ENCODE measurements at regions not wholly inside any gene's neighbourhood (a gene's known extent, or its start where the extent isn't known, plus 50 kb on each side); places are given as distances from the start of the nearest gene placed in this dataset.
"Not testable (repeated sequence)": the region's sequence is repeated elsewhere in the genome, so short reads cannot be mapped to it uniquely, and the experiment has no call there.

- H3K9me3 ChIP-seq: no peaks in the 10 kb centered on the region
- intact Hi-C loops (cut with DNase I): loop anchor here (2.0 to 10.0 kb wide), 11 partner anchors 151 to 708 kb away; partner anchors contain the start of gene ACKR3 (in 4 of the 10)
Observed at GRCh38 chr2:236354056-236354940, 90.1 kb upstream of the ASB18 start.

GRCh38 chr2:236354973-236355595 is 90.9 kb upstream of the ASB18 start:
- no peak for DNase-seq
- intact Hi-C loops (cut with DNase I): loop anchor here (2.0 to 10.0 kb wide), 11 partner anchors 150 to 707 kb away; partner anchors contain the start of gene ACKR3 (in 4 of the 10)
- H3K36me3 ChIP-seq: no peaks in the 10 kb centered on the region
- H3K9me3 ChIP-seq: no peaks in the 10 kb centered on the region
- TF ChIP-seq POLR2A (IDR thresholded peaks at IDR 0.05) (no peak), CTCF (IDR thresholded peaks at IDR 0.05) (no peak)
- H3K4me3 ChIP-seq: no peak overlapping the region
- no peaks in the 10 kb centered on the region for H3K27me3 ChIP-seq
- no peaks in the 10 kb centered on the region for H3K4me1 ChIP-seq
- no peak overlapping the region for H3K27ac ChIP-seq
- no peak for ATAC-seq
- 86 to 93% (median 89%) methylated on average over 21 of the region's 21 CpGs for WGBS, 4 donors

More at GRCh38 chr2:236354056-236354940, 90.1 kb upstream of the ASB18 start:
- H3K27me3 ChIP-seq: no peaks in the 10 kb centered on the region
- ATAC-seq (peak in 1 of 4 donors; percentile 16), DNase-seq (no peak)
- H3K27ac ChIP-seq: no peak overlapping the region
- WGBS, 4 donors: 78 to 90% (median 87%) methylated on average over 12 to 15 of the region's 15 CpGs
- no peaks in the 10 kb centered on the region for H3K36me3 ChIP-seq
- no peak for TF ChIP-seq CTCF (IDR thresholded peaks at IDR 0.05)
- TF ChIP-seq POLR2A (IDR thresholded peaks at IDR 0.05): no peak
- no peaks in the 10 kb centered on the region for H3K4me1 ChIP-seq
- no peak overlapping the region for H3K4me3 ChIP-seq

GRCh38 chr2:236355911-236356310 is 91.7 kb upstream of the ASB18 start:
- H3K9me3 ChIP-seq: no peaks in the 10 kb centered on the region
- WGBS, 4 donors: 76 to 82% (median 79%) methylated on average over 6 to 9 of the region's 9 CpGs
- no peak overlapping the region for H3K27ac ChIP-seq
- H3K4me1 ChIP-seq: peaks cover 0 to 3% (median 0%) of the 10 kb centered on the region in 12 donors
- no peak overlapping the region for H3K4me3 ChIP-seq
- DNase-seq: no peak
- no peak for ATAC-seq
- H3K36me3 ChIP-seq: no peaks in the 10 kb centered on the region
- intact Hi-C loops (cut with DNase I): loop anchor here in 6 of 10 donors (2.0 to 10.0 kb wide), 6 partner anchors 149 to 705 kb away; partner anchors contain the start of gene ACKR3 (in 3 of the 6)
- H3K27me3 ChIP-seq: no peaks in the 10 kb centered on the region
- TF ChIP-seq POLR2A (IDR thresholded peaks at IDR 0.05) (no peak), CTCF (IDR thresholded peaks at IDR 0.05) (no peak)

- 89 to 98% (median 93%) methylated on average over 4 to 10 of the region's 11 CpGs for whole genome bisulfite sequencing, 4 donors
- ATAC-seq: peak in 1 of 4 donors; percentile 23
- not testable (repeated sequence) for H3K4me3 ChIP-seq, H3K36me3 ChIP-seq, H3K4me1 ChIP-seq, DNase-seq, H3K9me3 ChIP-seq, H3K27me3 ChIP-seq, H3K27ac ChIP-seq
- intact Hi-C loops (cut with DNase I): loop anchor here in 4 of 10 donors (10.0 kb wide), 3 partner anchors 148 to 208 kb away; partner anchors contain the start of gene ACKR3 (in 3 of the 4)
Observed at GRCh38 chr2:236356321-236356720, 92.1 kb upstream of the ASB18 start.

- intact Hi-C loops (cut with DNase I): loop anchor here in 4 of 10 donors (10.0 kb wide), 3 partner anchors 146 to 206 kb away; partner anchors contain the start of gene ACKR3 (in 3 of the 4)
- not testable (repeated sequence) for H3K27me3 ChIP-seq, ATAC-seq, H3K4me3 ChIP-seq, H3K36me3 ChIP-seq, H3K9me3 ChIP-seq, H3K27ac ChIP-seq, DNase-seq, H3K4me1 ChIP-seq
- WGBS, 4 donors: 92 to 94% (median 93%) methylated on average over 5 to 9 of the region's 10 CpGs
Observed at GRCh38 chr2:236358482-236358881, 94.3 kb upstream of the ASB18 start.
